Panc1 (cell line): ENCODE measurements at regions not wholly inside any gene's neighbourhood (a gene's known extent, or its start where the extent isn't known, plus 50 kb on each side); places are given as distances from the start of the nearest gene placed in this dataset.

ENCODE experiments used
- ATAC-seq: fragments of 200-7000 bp; cut with Tn5 transposase; 2 replicates; pipeline ENCODE4 v1.9.1; 2020; ENCODE audit warnings: mild to moderate bottlenecking, moderate library complexity
- BruUV-seq: library from RNA; stranded (reverse); fragments of 400-500 nt; replicated peaks from 2 replicates; lab custom pipeline; 2021; lab: Mats Ljungman, UMichigan
- CTCF ChIA-PET: fragments of 300-600 bp; sonication (Branson Sonifier 250); formaldehyde crosslinking; loops from one replicate; lab custom pipeline; 2022; ENCODE audit warnings: antibody characterized with exemption; lab: Charles Lee
- POLR2A ChIA-PET: fragments of 300-600 bp; sonication (Branson Sonifier 250); formaldehyde crosslinking; loops from one replicate; lab custom pipeline; 2022; ENCODE audit warnings: antibody characterized with exemption; lab: Charles Lee
- DNase-seq: peaks from one replicate; pipeline ENCODE4 v3.0.0-alpha.2; 2010; ENCODE audit warnings: low read depth, low spot score
- H3K27ac ChIP-seq: 2 replicates; pipeline ENCODE4 v1.5.1; 2011; ENCODE audit warnings: mild to moderate bottlenecking, low read length, inconsistent platforms
- H3K27me3 ChIP-seq: fragments of 200-500 bp; sonication (Bioruptor generic); 2 replicates; pipeline ENCODE4 v1.6.0; 2014; ENCODE audit warnings: low read length, inconsistent platforms; ENCODE audit not compliant: control insufficient read depth, insufficient read depth
- H3K36me3 ChIP-seq: fragments of 200-500 bp; sonication (Bioruptor generic); 2 replicates; pipeline ENCODE4 v1.5.1; 2014; ENCODE audit warnings: inconsistent platforms, mild to moderate bottlenecking, low read length, moderate library complexity; ENCODE audit not compliant: control insufficient read depth, insufficient read depth
- H3K4me1 ChIP-seq: 2 replicates; pipeline ENCODE4 v1.5.1; 2011; ENCODE audit warnings: inconsistent platforms, mild to moderate bottlenecking, low read length, moderate library complexity; ENCODE audit not compliant: control insufficient read depth, insufficient read depth
- H3K4me3 ChIP-seq, 2 experiments: 2 replicates each; pipeline ENCODE4 v1.5.1; 2011 to 2012; ENCODE audit warnings: low read depth in 2 of 2, low read length in 2 of 2, mild to moderate bottlenecking in 2 of 2, inconsistent platforms in 1 of 2, moderate library complexity in 1 of 2
- H3K9me3 ChIP-seq: fragments of 200-500 bp; sonication (Bioruptor generic); 2 replicates; pipeline ENCODE4 v1.5.1; 2014; ENCODE audit warnings: low read depth, mild to moderate bottlenecking, inconsistent platforms, low read length, moderate library complexity; ENCODE audit not compliant: control insufficient read depth, insufficient read depth
- POLR2AphosphoS5 ChIP-seq: IDR thresholded peaks from 2 replicates; pipeline ENCODE4 v1.6.1; 2012; ENCODE audit warnings: mild to moderate bottlenecking, low read depth, low read length, moderate library complexity
- SIN3A ChIP-seq: IDR thresholded peaks from 2 replicates; pipeline ENCODE4 v1.6.1; 2012; ENCODE audit warnings: low read depth, mild to moderate bottlenecking, low read length, moderate library complexity, borderline replicate concordance; ENCODE audit not compliant: insufficient read depth
- TCF7L2 ChIP-seq: IDR thresholded peaks from 2 replicates; pipeline ENCODE4 v1.6.1; 2011; ENCODE audit warnings: mild to moderate bottlenecking, low read depth, low read length, inconsistent platforms
- in situ Hi-C: cut with HindIII; loops from 2 replicates; pipeline ENCODE4 v1.10.0; 2016; ENCODE audit warnings: low sequenced_read_pairs, low pct_unique_long_range_greater_than_20kb
- intact Hi-C: fragments of 100-400 bp; cut with micrococcal nuclease; formaldehyde crosslinking; loops from one replicate; pipeline ENCODE4 v1.10.0; 2022; ENCODE audit not compliant: unreplicated experiment
- TF ChIP-seq, protein P1 (sequence below), 2 experiments: IDR thresholded peaks; 2 replicates each; pipeline ENCODE4 v1.6.1; 2011 to 2012; ENCODE audit warnings: low read depth in 2 of 2, control low read depth in 1 of 2, low read length in 1 of 2, mild to moderate bottlenecking in 1 of 2, moderate library complexity in 1 of 2; ENCODE audit not compliant: insufficient read depth in 1 of 2
- TF ChIP-seq, protein P2 (sequence below): fragments of 450-650 bp; IDR thresholded peaks from 2 replicates; pipeline ENCODE4 v1.5.1; 2017; ENCODE audit warnings: mild to moderate bottlenecking

DNA sequence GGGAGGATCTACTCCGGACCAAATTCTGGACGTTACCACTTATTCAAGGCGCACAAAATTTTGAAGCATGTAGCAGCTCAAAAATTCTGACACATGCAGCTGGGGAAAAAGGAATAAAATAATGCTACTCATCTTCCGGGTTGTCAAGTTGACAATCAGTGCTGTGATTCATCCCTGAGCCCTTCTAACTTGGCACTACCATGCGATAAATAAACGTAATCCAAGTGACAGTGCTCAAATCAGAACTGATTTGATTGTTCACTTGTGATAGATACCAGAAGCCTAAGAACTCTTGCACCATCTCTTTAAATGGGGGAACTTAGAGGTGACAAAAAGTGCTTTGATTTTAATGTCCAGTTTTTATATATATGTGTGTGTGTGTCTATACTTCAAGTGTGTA lies 230.2 kb upstream of the TLE4 start:
- CTCF ChIA-PET: no interaction called here
- no peak for ATAC-seq
- DNase-seq: no peak

DNA sequence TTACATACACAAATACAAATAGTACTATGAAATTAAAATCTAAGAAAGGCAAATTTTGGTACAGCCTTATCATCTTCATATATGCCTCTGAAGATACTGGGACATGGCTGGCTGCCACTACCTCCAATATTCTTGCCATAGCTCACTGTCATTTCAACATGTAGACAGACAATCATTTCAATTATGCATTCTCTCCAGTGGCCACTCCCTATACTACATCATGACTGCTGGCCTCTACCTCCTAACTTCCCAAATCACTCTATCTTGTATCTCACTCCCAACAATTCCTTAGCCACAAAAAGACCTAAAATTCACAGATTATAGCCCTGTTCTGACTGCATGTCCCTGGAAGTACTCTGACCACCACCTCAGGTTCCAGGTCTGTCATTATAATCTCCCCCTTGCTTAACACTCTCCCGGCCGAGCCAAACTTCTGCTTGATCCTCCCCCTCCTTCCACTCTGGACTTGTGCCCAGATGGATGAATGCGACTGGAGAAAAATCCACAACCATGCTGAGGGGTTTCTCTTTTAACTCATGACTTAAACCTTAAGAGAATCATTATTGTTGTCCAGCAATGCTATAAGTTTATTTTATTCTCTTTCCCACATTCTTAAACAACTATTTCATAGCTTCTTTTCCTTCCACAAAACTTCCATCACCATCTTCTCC lies 225.3 kb upstream of the TLE4 start:
- no peak overlapping the region for H3K4me3 ChIP-seq
- H3K36me3 ChIP-seq: no peaks in the 10 kb centered on the region
- H3K27me3 ChIP-seq: no peaks in the 10 kb centered on the region
- intact Hi-C loops (no loop called here), in situ Hi-C loops (no loop called here)
- ATAC-seq: no peak
- no peaks in the 10 kb centered on the region for H3K9me3 ChIP-seq
- no peak overlapping the region for H3K27ac ChIP-seq
- no peak for DNase-seq
- no TSS peak for BruUV-seq
- POLR2A ChIA-PET: no interaction called here
- CTCF ChIA-PET: no interaction called here
- TF ChIP-seq, protein P1, sequence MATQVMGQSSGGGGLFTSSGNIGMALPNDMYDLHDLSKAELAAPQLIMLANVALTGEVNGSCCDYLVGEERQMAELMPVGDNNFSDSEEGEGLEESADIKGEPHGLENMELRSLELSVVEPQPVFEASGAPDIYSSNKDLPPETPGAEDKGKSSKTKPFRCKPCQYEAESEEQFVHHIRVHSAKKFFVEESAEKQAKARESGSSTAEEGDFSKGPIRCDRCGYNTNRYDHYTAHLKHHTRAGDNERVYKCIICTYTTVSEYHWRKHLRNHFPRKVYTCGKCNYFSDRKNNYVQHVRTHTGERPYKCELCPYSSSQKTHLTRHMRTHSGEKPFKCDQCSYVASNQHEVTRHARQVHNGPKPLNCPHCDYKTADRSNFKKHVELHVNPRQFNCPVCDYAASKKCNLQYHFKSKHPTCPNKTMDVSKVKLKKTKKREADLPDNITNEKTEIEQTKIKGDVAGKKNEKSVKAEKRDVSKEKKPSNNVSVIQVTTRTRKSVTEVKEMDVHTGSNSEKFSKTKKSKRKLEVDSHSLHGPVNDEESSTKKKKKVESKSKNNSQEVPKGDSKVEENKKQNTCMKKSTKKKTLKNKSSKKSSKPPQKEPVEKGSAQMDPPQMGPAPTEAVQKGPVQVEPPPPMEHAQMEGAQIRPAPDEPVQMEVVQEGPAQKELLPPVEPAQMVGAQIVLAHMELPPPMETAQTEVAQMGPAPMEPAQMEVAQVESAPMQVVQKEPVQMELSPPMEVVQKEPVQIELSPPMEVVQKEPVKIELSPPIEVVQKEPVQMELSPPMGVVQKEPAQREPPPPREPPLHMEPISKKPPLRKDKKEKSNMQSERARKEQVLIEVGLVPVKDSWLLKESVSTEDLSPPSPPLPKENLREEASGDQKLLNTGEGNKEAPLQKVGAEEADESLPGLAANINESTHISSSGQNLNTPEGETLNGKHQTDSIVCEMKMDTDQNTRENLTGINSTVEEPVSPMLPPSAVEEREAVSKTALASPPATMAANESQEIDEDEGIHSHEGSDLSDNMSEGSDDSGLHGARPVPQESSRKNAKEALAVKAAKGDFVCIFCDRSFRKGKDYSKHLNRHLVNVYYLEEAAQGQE (IDR thresholded peaks at IDR 0.05; ENCODE audit: insufficient read depth in 1 of 2, low read depth in 2 of 2, low read length in 1 of 2): no peak
- TF ChIP-seq TCF7L2: no peak
- no peaks in the 10 kb centered on the region for H3K4me1 ChIP-seq

More for the DNA sequence above, 230.2 kb upstream of the TLE4 start:
- no peaks in the 10 kb centered on the region for H3K9me3 ChIP-seq
- H3K27ac ChIP-seq: no peak overlapping the region
- no peak overlapping the region for H3K4me3 ChIP-seq
- BruUV-seq: no TSS peak
- H3K36me3 ChIP-seq: no peaks in the 10 kb centered on the region
- TF ChIP-seq, protein P2, sequence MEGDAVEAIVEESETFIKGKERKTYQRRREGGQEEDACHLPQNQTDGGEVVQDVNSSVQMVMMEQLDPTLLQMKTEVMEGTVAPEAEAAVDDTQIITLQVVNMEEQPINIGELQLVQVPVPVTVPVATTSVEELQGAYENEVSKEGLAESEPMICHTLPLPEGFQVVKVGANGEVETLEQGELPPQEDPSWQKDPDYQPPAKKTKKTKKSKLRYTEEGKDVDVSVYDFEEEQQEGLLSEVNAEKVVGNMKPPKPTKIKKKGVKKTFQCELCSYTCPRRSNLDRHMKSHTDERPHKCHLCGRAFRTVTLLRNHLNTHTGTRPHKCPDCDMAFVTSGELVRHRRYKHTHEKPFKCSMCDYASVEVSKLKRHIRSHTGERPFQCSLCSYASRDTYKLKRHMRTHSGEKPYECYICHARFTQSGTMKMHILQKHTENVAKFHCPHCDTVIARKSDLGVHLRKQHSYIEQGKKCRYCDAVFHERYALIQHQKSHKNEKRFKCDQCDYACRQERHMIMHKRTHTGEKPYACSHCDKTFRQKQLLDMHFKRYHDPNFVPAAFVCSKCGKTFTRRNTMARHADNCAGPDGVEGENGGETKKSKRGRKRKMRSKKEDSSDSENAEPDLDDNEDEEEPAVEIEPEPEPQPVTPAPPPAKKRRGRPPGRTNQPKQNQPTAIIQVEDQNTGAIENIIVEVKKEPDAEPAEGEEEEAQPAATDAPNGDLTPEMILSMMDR: no peak
- no peak for TF ChIP-seq TCF7L2
- TF ChIP-seq, protein P1 (IDR thresholded peaks at IDR 0.05; ENCODE audit: insufficient read depth in 1 of 2, low read depth in 2 of 2, low read length in 1 of 2): no peak
- no peak for TF ChIP-seq SIN3A
- no peak for TF ChIP-seq POLR2AphosphoS5
- no peaks in the 10 kb centered on the region for H3K4me1 ChIP-seq
- in situ Hi-C loops (no loop called here), intact Hi-C loops (no loop called here)
- POLR2A ChIA-PET: no interaction called here
- no peaks in the 10 kb centered on the region for H3K27me3 ChIP-seq
